ENCODE measurements at regions not wholly inside any gene's neighbourhood (a gene's known extent, or its start where the extent isn't known, plus 50 kb on each side); places are given as distances from the start of the nearest gene placed in this dataset.

- Mint-ChIP-seq H3K4me1 (ENCODE audit: low read depth in 2 of 2) (peaks cover 0 to 7% of the 10 kb centered on the region in 2 donors), H3K36me3 (ENCODE audit: insufficient read depth) (no peaks in the 10 kb centered on the region), H3K9me3 (no peaks in the 10 kb centered on the region), H3K27me3 (no peaks in the 10 kb centered on the region), H3K4me3 (no peak overlapping the region), H3K27ac (no peak overlapping the region)
- DNase-seq (no peak), ATAC-seq (replicated peaks) (no peak)
These were observed 114.0 kb downstream of the DACT1 start for GRCh38 chr14:58751788-58752187.

GRCh38 chr14:58752289-58752688 lies 114.5 kb downstream of the DACT1 start:
- ATAC-seq (replicated peaks) (no peak), DNase-seq (no peak)
- Mint-ChIP-seq H3K4me1 (ENCODE audit: low read depth in 2 of 2) (peaks cover 0 to 7% of the 10 kb centered on the region in 2 donors), H3K36me3 (ENCODE audit: insufficient read depth) (no peaks in the 10 kb centered on the region), H3K4me3 (no peak overlapping the region), H3K27ac (no peak overlapping the region), H3K9me3 (no peaks in the 10 kb centered on the region), H3K27me3 (no peaks in the 10 kb centered on the region)

- DNase-seq (no peak), ATAC-seq (replicated peaks) (no peak)
- no peaks in the 10 kb centered on the region for H3K36me3 Mint-ChIP-seq (ENCODE audit: insufficient read depth)
- H3K9me3 Mint-ChIP-seq = no peaks in the 10 kb centered on the region
- no peak overlapping the region for H3K27ac Mint-ChIP-seq
- H3K4me3 Mint-ChIP-seq = no peak overlapping the region
- peaks cover 0 to 7% of the 10 kb centered on the region in 2 donors for H3K4me1 Mint-ChIP-seq (ENCODE audit: low read depth in 2 of 2)
- no peaks in the 10 kb centered on the region for H3K27me3 Mint-ChIP-seq
These were observed 115.0 kb downstream of the DACT1 start for GRCh38 chr14:58752771-58753201.

- H3K27ac Mint-ChIP-seq = no peak overlapping the region
- no peaks in the 10 kb centered on the region for H3K4me1 Mint-ChIP-seq (ENCODE audit: low read depth in 2 of 2)
- H3K9me3 Mint-ChIP-seq = no peaks in the 10 kb centered on the region
- no peaks in the 10 kb centered on the region for H3K36me3 Mint-ChIP-seq (ENCODE audit: insufficient read depth)
- H3K4me3 Mint-ChIP-seq = no peak overlapping the region
- DNase-seq (no peak), ATAC-seq (replicated peaks) (no peak)
- no peaks in the 10 kb centered on the region for H3K27me3 Mint-ChIP-seq
These were observed 117.5 kb downstream of the DACT1 start for GRCh38 chr14:58755031-58755925.

- no peak overlapping the region for H3K27ac Mint-ChIP-seq
- H3K36me3 Mint-ChIP-seq (ENCODE audit: insufficient read depth) = no peaks in the 10 kb centered on the region
- ATAC-seq (replicated peaks) (no peak), DNase-seq (no peak)
- no peak overlapping the region for H3K4me3 Mint-ChIP-seq
- no peaks in the 10 kb centered on the region for H3K4me1 Mint-ChIP-seq (ENCODE audit: low read depth in 2 of 2)
- H3K9me3 Mint-ChIP-seq = no peaks in the 10 kb centered on the region
- H3K27me3 Mint-ChIP-seq = no peaks in the 10 kb centered on the region
These were observed 122.4 kb downstream of the DACT1 start for GRCh38 chr14:58760121-58760520.

GRCh38 chr14:58762629-58763028 lies 124.9 kb downstream of the DACT1 start:
- Mint-ChIP-seq H3K9me3 (no peaks in the 10 kb centered on the region), H3K36me3 (ENCODE audit: insufficient read depth) (no peaks in the 10 kb centered on the region), H3K4me3 (no peak overlapping the region), H3K27me3 (no peaks in the 10 kb centered on the region), H3K4me1 (ENCODE audit: low read depth in 2 of 2) (no peaks in the 10 kb centered on the region), H3K27ac (no peak overlapping the region)
- no peak for ATAC-seq (replicated peaks)
- DNase-seq = no peak

GRCh38 chr14:58763210-58763609 lies 125.4 kb downstream of the DACT1 start:
- no peak overlapping the region for H3K4me3 Mint-ChIP-seq
- H3K36me3 Mint-ChIP-seq (ENCODE audit: insufficient read depth) = no peaks in the 10 kb centered on the region
- no peaks in the 10 kb centered on the region for H3K4me1 Mint-ChIP-seq (ENCODE audit: low read depth in 2 of 2)
- H3K27ac Mint-ChIP-seq = no peak overlapping the region
- H3K9me3 Mint-ChIP-seq = no peaks in the 10 kb centered on the region
- no peaks in the 10 kb centered on the region for H3K27me3 Mint-ChIP-seq
- ATAC-seq (replicated peaks) (no peak), DNase-seq (no peak)

GRCh38 chr14:58765418-58765831 lies 127.7 kb downstream of the DACT1 start:
- no peak overlapping the region for H3K27ac Mint-ChIP-seq
- H3K9me3 Mint-ChIP-seq = no peaks in the 10 kb centered on the region
- DNase-seq = no peak

GRCh38 chr14:58765843-58766242 lies 128.1 kb downstream of the DACT1 start:
- Mint-ChIP-seq H3K4me3 (no peak overlapping the region), H3K27me3 (no peaks in the 10 kb centered on the region), H3K27ac (no peak overlapping the region), H3K9me3 (no peaks in the 10 kb centered on the region), H3K4me1 (ENCODE audit: low read depth in 2 of 2) (no peaks in the 10 kb centered on the region), H3K36me3 (ENCODE audit: insufficient read depth) (no peaks in the 10 kb centered on the region)
- ATAC-seq (replicated peaks) (no peak), DNase-seq (no peak)

More at GRCh38 chr14:58765418-58765831, 127.7 kb downstream of the DACT1 start:
- Mint-ChIP-seq H3K4me3 (no peak overlapping the region), H3K4me1 (ENCODE audit: low read depth in 2 of 2) (no peaks in the 10 kb centered on the region), H3K36me3 (ENCODE audit: insufficient read depth) (no peaks in the 10 kb centered on the region), H3K27me3 (no peaks in the 10 kb centered on the region)
- ATAC-seq (replicated peaks) = no peak

GRCh38 chr14:58769011-58769643 lies 131.4 kb downstream of the DACT1 start:
- no peaks in the 10 kb centered on the region for H3K36me3 Mint-ChIP-seq (ENCODE audit: insufficient read depth)
- H3K27ac Mint-ChIP-seq = no peak overlapping the region
- H3K27me3 Mint-ChIP-seq = peaks cover 2 to 11% of the 10 kb centered on the region in 2 donors
- H3K4me1 Mint-ChIP-seq (ENCODE audit: low read depth in 2 of 2) = no peaks in the 10 kb centered on the region
- H3K9me3 Mint-ChIP-seq = no peaks in the 10 kb centered on the region
- H3K4me3 Mint-ChIP-seq = no peak overlapping the region
- no peak for ATAC-seq (replicated peaks)
- DNase-seq = no peak

- H3K9me3 Mint-ChIP-seq = no peaks in the 10 kb centered on the region
- H3K27ac Mint-ChIP-seq = no peak overlapping the region
- H3K4me1 Mint-ChIP-seq (ENCODE audit: low read depth in 2 of 2) = no peaks in the 10 kb centered on the region
- no peak overlapping the region for H3K4me3 Mint-ChIP-seq
- peaks cover 5 to 11% of the 10 kb centered on the region in 2 donors for H3K27me3 Mint-ChIP-seq
- ATAC-seq (replicated peaks) = no peak
- DNase-seq = no peak
- no peaks in the 10 kb centered on the region for H3K36me3 Mint-ChIP-seq (ENCODE audit: insufficient read depth)
These were observed 132.0 kb downstream of the DACT1 start for GRCh38 chr14:58769771-58770170.

GRCh38 chr14:58770491-58770982 lies 132.8 kb downstream of the DACT1 start:
- H3K27me3 Mint-ChIP-seq = peaks cover 5 to 11% of the 10 kb centered on the region in 2 donors
- no peaks in the 10 kb centered on the region for H3K9me3 Mint-ChIP-seq
- H3K27ac Mint-ChIP-seq = no peak overlapping the region
- no peak for DNase-seq
- ATAC-seq (replicated peaks) = no peak
- H3K4me3 Mint-ChIP-seq = no peak overlapping the region
- no peaks in the 10 kb centered on the region for H3K36me3 Mint-ChIP-seq (ENCODE audit: insufficient read depth)
- H3K4me1 Mint-ChIP-seq (ENCODE audit: low read depth in 2 of 2) = no peaks in the 10 kb centered on the region

- no peak for DNase-seq
- Mint-ChIP-seq H3K4me3 (no peak overlapping the region), H3K4me1 (ENCODE audit: low read depth in 2 of 2) (no peaks in the 10 kb centered on the region), H3K9me3 (no peaks in the 10 kb centered on the region), H3K27me3 (peaks cover 5 to 11% of the 10 kb centered on the region in 2 donors), H3K36me3 (ENCODE audit: insufficient read depth) (no peaks in the 10 kb centered on the region), H3K27ac (no peak overlapping the region)
- no peak for ATAC-seq (replicated peaks)
These were observed 133.3 kb downstream of the DACT1 start for GRCh38 chr14:58771016-58771415.

GRCh38 chr14:58772116-58772515 lies 134.4 kb downstream of the DACT1 start:
- ATAC-seq (replicated peaks) (no peak), DNase-seq (no peak)
- Mint-ChIP-seq H3K4me3 (no peak overlapping the region), H3K27me3 (peaks cover 5 to 11% of the 10 kb centered on the region in 2 donors), H3K36me3 (ENCODE audit: insufficient read depth) (no peaks in the 10 kb centered on the region), H3K4me1 (ENCODE audit: low read depth in 2 of 2) (no peaks in the 10 kb centered on the region), H3K27ac (no peak overlapping the region), H3K9me3 (no peaks in the 10 kb centered on the region)

Data from effector memory CD8-positive, alpha-beta T cell (primary cell).